ENCODE measurements at regions not wholly inside any gene's neighbourhood (a gene's known extent, or its start where the extent isn't known, plus 50 kb on each side); places are given as distances from the start of the nearest gene placed in this dataset.

DNA sequence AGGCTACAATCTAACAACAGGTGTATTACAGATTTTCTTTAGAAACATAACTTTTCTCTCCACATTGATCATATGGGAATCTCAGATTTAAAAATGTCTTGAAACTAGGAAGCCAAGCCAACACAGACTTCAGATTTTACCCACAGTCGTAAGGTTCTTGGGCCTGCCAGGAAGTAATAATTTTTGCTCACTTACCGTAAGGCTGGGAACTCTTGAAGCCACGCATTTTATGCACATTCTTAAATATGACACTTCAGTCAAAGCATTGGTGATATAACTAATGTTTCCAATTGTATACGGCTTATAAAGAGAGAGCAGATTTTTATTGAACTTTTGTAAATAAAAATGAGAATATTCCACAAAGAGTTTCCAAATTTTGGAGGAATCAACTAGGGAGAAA is 328.9 kb upstream of the TRPC7 start:
- DNase-seq (ENCODE audit: low spot score) = no peak

DNA sequence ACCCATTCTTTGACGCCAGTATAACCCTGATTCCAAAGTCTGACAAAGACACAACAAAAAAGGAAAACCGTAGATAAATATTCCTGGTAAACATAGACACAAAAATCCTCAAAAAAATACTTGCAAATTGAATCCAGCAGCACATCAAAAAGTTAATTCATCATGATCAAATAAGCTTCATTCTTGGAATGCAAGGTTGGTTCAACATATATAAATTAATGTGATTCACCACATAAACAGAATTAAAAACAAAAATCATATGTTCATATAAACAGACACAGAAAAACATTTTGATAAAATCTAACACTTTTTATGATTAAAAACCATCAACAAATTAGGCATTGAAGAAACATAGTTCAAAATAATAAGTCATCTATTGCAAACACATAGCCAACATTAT is 324.2 kb upstream of the TRPC7 start:
- no peak for DNase-seq (ENCODE audit: low spot score)

- DNase-seq (ENCODE audit: low spot score) = no peak
These were observed 321.0 kb upstream of the TRPC7 start for GRCh38 chr5:136686192-136686872.

DNA sequence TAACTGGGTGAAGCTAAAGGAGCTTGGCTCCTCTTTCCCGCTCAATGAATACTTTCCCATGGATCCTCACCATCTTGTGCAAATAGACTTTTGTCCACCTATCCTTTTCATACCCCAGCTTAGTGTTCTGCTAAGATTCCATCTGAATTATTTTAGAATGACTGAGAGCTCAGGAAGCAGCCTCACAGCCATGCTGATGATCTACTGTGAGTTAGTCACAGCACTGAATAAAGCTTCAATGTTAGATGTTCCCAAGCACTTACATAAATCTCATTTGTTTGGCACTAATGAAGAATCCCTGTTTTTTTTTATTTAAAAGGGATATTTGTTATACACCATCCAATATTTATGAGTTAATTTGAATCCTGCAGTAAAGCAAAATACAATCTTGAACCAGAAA is 317.6 kb upstream of the TRPC7 start:
- DNase-seq (ENCODE audit: low spot score) = peak; percentile 8

- DNase-seq (ENCODE audit: low spot score) = no peak
These were observed 313.9 kb upstream of the TRPC7 start for GRCh38 chr5:136679233-136679632.

GRCh38 chr5:136677217-136677616 is 311.9 kb upstream of the TRPC7 start:
- DNase-seq (ENCODE audit: low spot score) = no peak

DNA sequence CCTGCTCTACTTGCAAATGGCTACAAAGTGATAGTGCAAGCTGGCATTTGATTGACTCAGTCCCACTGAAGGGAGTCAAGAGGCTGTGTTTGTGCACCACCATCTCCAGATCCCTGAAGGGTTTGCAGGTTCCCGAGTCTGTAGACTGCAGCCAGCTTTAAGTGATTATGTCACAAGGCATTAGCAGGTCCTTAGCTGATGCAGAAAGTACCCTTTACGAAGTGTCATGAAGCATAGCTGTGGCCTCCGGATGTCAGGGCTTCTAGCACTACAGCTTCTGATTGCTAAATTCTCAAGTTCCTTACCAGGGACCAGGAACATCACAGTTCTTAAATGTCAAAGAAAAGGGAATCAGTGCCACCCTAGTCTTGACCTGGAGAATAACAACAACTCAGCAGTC is 311.3 kb upstream of the TRPC7 start:
- no peak for DNase-seq (ENCODE audit: low spot score)

DNA sequence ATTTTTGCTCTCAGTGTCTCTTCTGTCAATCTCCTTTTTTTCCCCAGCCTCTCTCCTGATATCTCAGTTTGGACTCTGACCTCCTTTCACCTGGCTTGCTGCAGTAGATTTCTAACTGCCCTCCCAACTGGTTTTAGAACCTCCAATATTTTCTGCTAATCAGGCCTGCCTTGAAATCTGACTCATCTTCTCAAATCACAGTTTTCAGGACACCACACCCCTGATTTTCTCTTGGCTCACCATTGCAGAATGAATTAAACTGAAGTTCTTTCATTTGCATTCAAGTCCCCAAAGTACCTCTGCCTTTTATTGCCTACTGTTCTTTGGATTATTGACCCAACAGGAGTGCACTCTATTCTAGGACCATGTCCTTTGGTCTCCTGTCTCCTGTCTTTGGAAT is 310.4 kb upstream of the TRPC7 start:
- DNase-seq (ENCODE audit: low spot score) = no peak

DNA sequence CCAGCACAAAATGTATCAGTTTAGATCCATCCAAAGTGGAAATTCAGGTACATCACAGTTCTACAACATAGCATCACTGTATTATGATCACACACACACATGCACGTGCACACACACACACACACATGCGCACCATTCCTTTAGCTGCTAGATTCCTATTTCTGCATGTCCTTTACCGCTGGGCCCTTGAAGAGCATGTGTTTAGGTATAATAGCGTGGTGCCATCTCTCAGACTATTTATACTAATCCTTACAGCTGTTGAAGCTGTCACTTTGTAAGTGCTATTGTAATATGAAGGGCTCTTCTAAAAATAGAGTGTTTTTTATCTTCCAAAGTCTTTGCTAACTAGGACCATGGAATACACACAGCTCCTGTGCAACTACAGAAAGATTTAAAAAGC is 308.8 kb upstream of the TRPC7 start:
- no peak for DNase-seq (ENCODE audit: low spot score)

DNA sequence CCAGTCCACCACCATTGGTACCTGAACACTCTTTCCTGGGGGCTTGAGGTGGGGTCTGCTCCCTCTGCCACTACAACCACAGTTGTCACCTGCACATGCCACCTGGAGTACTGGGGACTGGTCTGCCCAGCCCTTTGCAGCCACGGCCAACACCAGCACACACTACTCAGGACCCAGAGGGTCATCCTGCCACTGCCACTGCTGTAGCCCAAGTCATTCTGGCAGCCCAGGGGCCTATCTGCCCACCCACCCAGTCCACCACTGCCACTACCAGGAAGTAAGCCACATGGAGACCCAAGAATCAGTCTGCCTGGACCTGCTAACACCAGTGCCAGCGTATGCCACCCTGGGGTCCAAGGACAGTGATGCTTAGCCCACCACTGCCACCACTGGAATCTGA is 302.4 kb upstream of the TRPC7 start:
- DNase-seq (ENCODE audit: low spot score) = no peak

- DNase-seq (ENCODE audit: low spot score) = no peak
These were observed 301.8 kb upstream of the TRPC7 start for GRCh38 chr5:136666970-136667620.

DNA sequence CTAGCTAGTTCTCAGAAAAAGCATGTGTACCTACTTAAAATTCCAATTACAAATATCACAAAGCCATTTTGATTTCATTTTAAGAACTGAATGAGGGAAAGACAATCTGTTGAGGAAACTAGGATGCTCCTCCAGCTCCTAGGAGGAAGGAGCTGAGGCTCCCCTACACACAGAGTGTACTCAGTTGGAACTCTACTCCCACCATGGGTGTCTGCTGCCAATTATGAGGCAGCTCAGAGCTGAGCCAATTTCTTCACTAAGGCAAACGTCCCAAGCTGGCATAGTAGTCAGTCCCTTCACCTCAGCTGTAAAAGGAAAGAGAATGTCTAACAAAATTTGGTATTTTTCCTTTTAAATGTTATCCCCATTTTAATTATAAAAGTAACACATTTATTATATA is 300.0 kb upstream of the TRPC7 start:
- peak; percentile 56 for DNase-seq (ENCODE audit: low spot score)

- DNase-seq (ENCODE audit: low spot score) = peak; percentile 3
These were observed 295.7 kb upstream of the TRPC7 start for GRCh38 chr5:136661026-136661425.

DNA sequence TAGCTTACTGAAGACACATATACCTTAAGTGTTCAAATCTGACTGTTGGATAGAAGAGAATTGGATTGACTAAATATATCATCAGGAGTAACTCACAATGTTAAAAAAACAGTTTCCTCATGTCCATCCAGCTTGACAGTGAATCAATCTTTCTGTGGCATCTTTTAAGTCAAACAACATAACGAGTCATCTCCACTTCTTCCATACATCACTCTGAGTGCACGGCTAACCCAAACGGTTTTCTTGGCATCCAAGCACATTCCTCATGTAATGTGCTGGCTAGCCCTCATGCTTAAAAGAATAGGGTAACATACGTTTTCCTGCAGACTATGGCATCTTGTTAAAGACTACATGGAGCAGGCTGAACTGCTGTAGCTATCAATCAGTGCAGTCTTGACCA is 291.5 kb upstream of the TRPC7 start:
- no peak for DNase-seq (ENCODE audit: low spot score)

- DNase-seq (ENCODE audit: low spot score) = no peak
These were observed 290.1 kb upstream of the TRPC7 start for GRCh38 chr5:136655468-136655867.

DNA sequence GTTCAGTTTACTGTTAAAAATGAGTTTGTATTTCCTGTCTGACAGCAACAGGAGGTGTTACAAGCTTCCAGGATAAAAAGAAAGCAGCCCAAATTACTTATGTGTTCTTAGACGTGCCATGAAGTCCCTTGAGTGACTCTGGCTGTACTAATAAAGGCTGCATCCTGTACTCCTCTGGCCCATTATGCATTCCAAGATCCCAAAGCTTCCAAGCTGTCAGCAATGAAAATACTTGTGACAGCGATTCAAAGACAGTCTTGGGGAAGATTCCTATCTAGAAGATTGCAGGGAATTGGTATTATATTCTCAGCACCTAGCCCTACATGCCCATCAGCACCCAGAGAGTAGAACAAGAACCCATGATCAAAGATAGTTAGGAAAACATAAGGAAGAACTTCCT is 281.6 kb upstream of the TRPC7 start:
- DNase-seq (ENCODE audit: low spot score) = no peak

DNA sequence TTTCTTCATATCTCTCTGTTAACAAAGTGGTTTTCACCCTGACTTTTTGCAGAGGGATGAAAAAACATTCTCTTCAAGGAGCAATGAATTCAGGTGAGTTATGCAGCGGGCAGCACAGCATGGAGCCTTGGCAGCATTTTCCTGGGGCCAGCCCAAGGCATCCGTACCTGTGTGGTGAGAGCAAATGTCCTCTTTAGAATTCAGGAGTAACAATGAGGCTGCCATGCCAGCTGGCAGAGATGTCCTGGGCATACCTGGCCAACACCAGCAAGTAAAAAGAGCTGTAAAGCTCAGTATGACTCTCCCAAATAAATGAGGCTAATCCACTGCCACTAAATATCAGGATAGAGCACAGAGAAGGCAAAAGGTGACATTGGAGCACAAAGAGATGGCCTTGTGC is 277.6 kb upstream of the TRPC7 start:
- DNase-seq (ENCODE audit: low spot score) = no peak

DNA sequence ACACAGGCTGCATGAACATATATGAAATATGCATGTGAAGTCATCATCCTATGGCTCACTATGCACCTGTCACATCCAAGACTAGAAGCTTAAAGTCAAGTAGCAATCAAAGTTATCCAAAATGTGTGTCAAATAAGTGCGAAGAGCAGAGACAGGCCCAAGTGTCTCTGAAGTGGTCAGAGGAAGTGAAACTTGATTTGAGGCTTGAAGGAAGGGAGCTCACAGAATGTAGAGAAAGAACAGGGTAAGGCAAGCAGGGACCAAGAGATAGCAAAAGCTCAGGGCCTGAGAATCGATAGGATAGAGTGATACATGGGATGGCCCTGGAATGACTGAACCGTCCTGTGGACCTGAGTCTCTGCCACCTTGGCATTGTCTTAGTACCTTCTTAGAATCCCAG is 274.3 kb upstream of the TRPC7 start:
- no peak for DNase-seq (ENCODE audit: low spot score)

GRCh38 chr5:136638084-136638483 is 272.7 kb upstream of the TRPC7 start:
- DNase-seq (ENCODE audit: low spot score) = no peak

- no peak for DNase-seq (ENCODE audit: low spot score)
These were observed 270.7 kb upstream of the TRPC7 start for GRCh38 chr5:136636001-136636400.

- DNase-seq (ENCODE audit: low spot score) = no peak
These were observed 265.8 kb upstream of the TRPC7 start for GRCh38 chr5:136631186-136631585.

DNA sequence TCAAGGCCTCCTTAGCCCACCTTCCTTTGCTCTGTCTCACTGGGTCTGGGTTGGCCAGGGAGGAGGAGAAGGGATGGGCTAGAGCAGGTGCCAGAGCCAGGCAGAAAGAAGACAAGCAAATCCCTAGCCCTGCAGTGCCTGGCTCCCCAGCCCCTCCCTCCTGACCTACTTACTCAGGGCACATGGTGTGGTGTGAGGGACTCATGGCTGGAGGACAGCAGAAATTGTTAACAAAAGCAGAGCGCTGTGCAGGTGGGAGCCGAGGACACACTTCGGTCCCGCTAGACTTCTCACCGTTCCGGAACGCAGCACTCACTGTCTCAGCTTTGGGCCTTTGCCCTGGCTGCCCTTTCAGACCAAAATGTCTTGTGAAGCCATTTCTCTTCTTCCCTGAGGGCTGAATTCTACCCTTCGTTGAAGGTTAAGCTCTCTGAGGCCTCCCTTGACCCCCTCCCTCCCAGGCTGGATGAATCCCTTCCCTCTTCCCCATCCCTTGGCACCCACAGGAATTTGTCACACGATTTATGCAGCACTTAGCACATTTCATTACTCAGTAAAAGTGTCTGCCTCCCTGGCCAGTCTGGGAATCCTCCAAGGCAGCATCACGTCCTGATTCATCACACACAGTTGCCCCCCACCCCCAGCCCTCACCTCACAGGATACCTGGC is 263.9 kb upstream of the TRPC7 start:
- peak; percentile 5 for DNase-seq (ENCODE audit: low spot score)

GRCh38 chr5:136626531-136626930 is 261.2 kb upstream of the TRPC7 start:
- no peak for DNase-seq (ENCODE audit: low spot score)

DNA sequence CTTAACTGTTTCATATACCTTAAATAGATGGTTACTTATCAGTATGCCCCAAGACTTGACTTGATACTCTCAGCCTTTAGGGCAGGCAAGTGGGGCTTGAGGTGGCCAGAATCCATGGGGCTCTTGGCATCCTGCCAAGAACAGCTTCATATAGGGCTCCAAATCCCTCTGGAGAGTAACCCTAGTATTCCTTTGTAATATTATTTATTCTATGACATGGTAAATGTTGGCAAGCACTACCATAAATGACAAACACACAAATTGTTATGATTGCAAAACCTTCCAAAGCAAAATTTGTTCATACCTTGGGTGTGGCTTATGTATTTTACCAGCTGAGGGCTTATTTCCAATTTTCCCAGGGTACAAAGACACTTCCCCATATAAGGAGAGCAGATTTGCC is 257.4 kb upstream of the TRPC7 start:
- no peak for DNase-seq (ENCODE audit: low spot score)

All from Ammon's horn (tissue), 1 donor.